ENCODE measurements at regions not wholly inside any gene's neighbourhood (a gene's known extent, or its start where the extent isn't known, plus 50 kb on each side); places are given as distances from the start of the nearest gene placed in this dataset.

GRCh38 chr6:54595844-54596243, 250.7 kb upstream of the FAM83B start:
- H3K9me3 ChIP-seq: no peaks in the 10 kb centered on the region
- no peaks in the 10 kb centered on the region for H3K36me3 ChIP-seq (replicated peaks in 1 of 2; ENCODE audit: insufficient read depth in 1 of 2, low read depth in 2 of 2)
- H3K4me1 ChIP-seq: peaks cover 11% of the 10 kb centered on the region
- TF ChIP-seq, protein P1, sequence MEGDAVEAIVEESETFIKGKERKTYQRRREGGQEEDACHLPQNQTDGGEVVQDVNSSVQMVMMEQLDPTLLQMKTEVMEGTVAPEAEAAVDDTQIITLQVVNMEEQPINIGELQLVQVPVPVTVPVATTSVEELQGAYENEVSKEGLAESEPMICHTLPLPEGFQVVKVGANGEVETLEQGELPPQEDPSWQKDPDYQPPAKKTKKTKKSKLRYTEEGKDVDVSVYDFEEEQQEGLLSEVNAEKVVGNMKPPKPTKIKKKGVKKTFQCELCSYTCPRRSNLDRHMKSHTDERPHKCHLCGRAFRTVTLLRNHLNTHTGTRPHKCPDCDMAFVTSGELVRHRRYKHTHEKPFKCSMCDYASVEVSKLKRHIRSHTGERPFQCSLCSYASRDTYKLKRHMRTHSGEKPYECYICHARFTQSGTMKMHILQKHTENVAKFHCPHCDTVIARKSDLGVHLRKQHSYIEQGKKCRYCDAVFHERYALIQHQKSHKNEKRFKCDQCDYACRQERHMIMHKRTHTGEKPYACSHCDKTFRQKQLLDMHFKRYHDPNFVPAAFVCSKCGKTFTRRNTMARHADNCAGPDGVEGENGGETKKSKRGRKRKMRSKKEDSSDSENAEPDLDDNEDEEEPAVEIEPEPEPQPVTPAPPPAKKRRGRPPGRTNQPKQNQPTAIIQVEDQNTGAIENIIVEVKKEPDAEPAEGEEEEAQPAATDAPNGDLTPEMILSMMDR (IDR thresholded peaks at IDR 0.05): no peak
- TF ChIP-seq POLR2A (IDR thresholded peaks at IDR 0.05): no peak
- intact Hi-C loops (cut with DNase I): no loop called here
- H3K27ac ChIP-seq: no peak overlapping the region
- no peak for ATAC-seq
- no peak for DNase-seq
- WGBS, 2 donors: 78 to 82% methylated on average over 3 of the region's 3 CpGs
- H3K27me3 ChIP-seq: no peaks in the 10 kb centered on the region
- H3K4me3 ChIP-seq: no peak overlapping the region

GRCh38 chr6:54598787-54599313, 247.7 kb upstream of the FAM83B start:
- no peak overlapping the region for H3K4me3 ChIP-seq
- H3K27me3 ChIP-seq: no peaks in the 10 kb centered on the region
- DNase-seq (peak in 3 of 4 donors; percentile 14 to 63 (median 21)), ATAC-seq (peak; percentile 79)
- H3K4me1 ChIP-seq: peaks cover 11% of the 10 kb centered on the region
- intact Hi-C loops (cut with DNase I): no loop called here
- H3K27ac ChIP-seq: no peak overlapping the region
- 15 to 16% methylated on average over 5 of the region's 5 CpGs for WGBS, 2 donors
- H3K36me3 ChIP-seq (replicated peaks in 1 of 2; ENCODE audit: insufficient read depth in 1 of 2, low read depth in 2 of 2): no peaks in the 10 kb centered on the region
- TF ChIP-seq, protein P1 (IDR thresholded peaks at IDR 0.05): no peak
- TF ChIP-seq POLR2A (IDR thresholded peaks at IDR 0.05): no peak
- H3K9me3 ChIP-seq: no peaks in the 10 kb centered on the region

DNA sequence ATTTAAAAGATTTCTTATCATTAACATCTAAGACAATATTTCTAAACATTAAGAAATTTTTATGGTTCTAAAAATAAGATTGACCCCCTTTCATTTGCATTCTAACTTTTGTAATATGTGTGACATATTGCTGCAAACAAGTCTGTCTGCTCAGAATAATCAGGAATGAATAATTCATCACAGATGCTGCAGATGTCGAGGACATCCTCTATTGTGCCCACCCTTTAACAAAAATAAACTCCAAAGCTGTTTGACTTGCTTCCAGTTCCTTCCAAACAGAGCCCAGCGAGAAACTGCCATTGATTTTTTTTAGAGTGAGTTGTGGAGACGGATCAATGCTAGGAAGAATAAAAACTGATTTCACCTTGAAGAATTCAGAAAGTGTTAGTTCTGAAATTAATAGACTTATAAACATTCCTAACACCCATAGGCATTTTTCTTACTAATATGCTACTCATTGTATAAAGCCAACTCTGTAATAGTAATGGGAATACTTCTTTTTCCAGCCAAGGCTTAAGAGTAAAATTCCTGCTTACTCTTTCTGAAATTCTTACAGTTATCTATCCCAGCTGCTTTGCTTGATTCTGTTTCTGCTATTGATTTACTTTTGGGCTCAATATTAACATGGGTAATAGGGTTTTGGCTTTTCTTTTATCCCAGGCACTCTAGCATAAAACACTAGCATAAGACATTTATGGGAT, 244.8 kb upstream of the FAM83B start:
- H3K36me3 ChIP-seq (replicated peaks in 1 of 2; ENCODE audit: insufficient read depth in 1 of 2, low read depth in 2 of 2): no peaks in the 10 kb centered on the region
- H3K9me3 ChIP-seq: no peaks in the 10 kb centered on the region
- 12 to 15% methylated on average over 3 of the region's 3 CpGs for WGBS, 2 donors
- no peak for ATAC-seq
- no peak for TF ChIP-seq POLR2A (IDR thresholded peaks at IDR 0.05)
- TF ChIP-seq, protein P1 (IDR thresholded peaks at IDR 0.05): no peak
- DNase-seq: no peak
- no peak overlapping the region for H3K4me3 ChIP-seq
- peaks cover 11% of the 10 kb centered on the region for H3K4me1 ChIP-seq
- H3K27ac ChIP-seq: no peak overlapping the region
- H3K27me3 ChIP-seq: no peaks in the 10 kb centered on the region
- intact Hi-C loops (cut with DNase I): no loop called here

DNA sequence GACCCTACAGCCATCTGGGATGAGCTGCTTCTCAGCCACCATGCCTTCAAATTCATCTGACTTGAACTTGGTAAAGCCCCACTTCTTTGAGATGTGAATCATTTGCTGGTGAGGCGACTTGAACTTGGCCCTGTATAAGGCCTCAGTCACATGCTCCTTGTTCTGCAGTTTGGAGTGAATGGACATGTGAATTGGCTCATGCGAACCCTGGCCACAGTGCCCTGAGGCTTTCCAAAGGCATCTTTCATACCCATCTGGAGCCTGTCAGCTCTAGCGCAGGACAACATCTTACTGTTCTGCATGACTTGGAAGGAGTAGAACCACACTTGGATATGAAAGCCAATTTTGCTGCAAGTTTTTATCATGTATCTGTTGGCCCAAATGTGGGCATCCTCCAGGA, 244.0 kb upstream of the FAM83B start:
- intact Hi-C loops (cut with DNase I): no loop called here

More for the DNA sequence above, 244.0 kb upstream of the FAM83B start:
- Histone ChIP-seq H3K36me3 (replicated peaks in 1 of 2; ENCODE audit: insufficient read depth in 1 of 2, low read depth in 2 of 2) (no peaks in the 10 kb centered on the region), H3K27me3 (no peaks in the 10 kb centered on the region), H3K27ac (no peak overlapping the region), H3K4me1 (peaks cover 11% of the 10 kb centered on the region), H3K4me3 (no peak overlapping the region), H3K9me3 (no peaks in the 10 kb centered on the region)
- DNase-seq (no peak), ATAC-seq (no peak)
- WGBS, 2 donors: 93 to 97% methylated on average over 3 of the region's 3 CpGs
- no peak for TF ChIP-seq POLR2A (IDR thresholded peaks at IDR 0.05)
- TF ChIP-seq, protein P1 (IDR thresholded peaks at IDR 0.05): no peak

Measured in body of pancreas (tissue), 4 donors.